GOT3 (cell line): ENCODE measurements at regions not wholly inside any gene's neighbourhood (a gene's known extent, or its start where the extent isn't known, plus 50 kb on each side); places are given as distances from the start of the nearest gene placed in this dataset.

ENCODE experiments used
- DNase-seq: peaks from one replicate; lab custom pipeline; 2025; ENCODE audit warnings: mixed read lengths; lab: John Stamatoyannopoulos, UW

- no peak for DNase-seq
Measured at GRCh38 chr5:2147504-2148311, 265.0 kb upstream of the IRX4 start.

DNA sequence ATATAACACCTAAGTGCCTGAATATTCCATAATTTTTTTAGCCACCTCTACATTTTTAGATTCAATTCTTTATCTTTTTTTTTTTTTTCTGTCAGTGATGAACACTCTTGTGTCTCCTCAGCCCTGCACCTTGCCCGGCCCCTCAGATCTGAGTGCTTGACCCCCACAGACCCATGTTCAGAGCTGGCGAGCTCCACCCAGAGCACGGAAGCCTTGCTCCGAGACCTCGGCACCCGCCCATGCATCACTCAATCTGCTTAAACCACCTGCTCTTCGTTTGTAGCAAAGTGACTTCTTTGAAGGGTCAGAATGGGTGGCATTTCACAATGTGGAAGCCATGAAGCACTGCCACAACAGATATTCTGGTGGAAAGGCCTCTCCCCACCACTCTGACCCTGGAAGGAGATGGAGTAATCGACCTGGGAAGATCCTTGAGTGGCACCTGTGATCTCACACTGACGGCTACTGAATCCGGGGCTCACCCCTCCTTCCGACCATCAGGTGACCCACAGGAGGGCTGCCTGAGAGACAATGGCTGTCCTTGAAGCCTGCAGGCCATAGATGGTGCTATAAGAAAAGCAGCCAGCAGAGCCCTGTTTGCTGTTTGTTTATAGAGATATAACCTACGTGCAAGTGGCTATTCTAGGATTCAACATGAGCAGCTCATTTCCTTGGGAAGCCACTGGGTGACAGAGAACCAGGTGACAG, 261.1 kb upstream of the IRX4 start:
- DNase-seq, result no peak

GRCh38 chr5:2143088-2143487, 260.4 kb upstream of the IRX4 start:
- no peak for DNase-seq

GRCh38 chr5:2142456-2142954, 259.8 kb upstream of the IRX4 start:
- no peak for DNase-seq

DNA sequence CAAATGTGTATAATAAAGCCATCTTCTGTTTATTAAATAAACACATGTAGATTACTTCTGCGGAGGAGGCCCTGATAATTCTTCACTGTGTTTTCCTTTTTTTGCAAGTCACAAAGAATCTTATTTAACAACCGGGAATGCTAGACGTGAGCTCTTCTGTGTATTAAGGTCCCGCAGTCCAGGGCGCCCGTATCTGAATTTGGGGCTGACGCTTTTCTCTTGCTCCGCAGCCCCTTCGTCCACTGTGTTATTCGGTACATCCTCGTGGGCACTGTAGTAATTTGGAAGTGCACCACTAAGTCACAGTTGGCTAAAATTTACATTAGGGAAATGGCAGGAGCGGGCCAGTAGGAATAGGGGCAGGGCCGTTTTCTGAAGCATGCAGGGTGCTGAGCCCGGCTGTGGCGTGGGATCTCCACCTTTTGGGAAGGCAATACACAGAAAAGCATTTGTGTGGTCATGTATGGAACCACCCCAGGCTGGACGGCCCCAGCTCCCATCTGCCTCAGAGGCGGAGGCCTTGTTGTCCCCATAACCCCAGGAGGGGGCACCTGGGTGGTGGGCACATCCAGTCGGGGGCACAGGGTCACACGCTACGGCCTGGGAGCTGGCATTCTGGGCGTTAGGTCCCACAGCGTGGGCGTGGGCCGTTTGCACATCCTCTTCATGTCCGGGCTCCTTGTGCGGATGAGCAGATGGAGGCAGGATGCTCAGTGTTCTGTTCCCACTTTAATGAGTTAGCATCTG, 258.7 kb upstream of the IRX4 start:
- DNase-seq, result no peak

DNA sequence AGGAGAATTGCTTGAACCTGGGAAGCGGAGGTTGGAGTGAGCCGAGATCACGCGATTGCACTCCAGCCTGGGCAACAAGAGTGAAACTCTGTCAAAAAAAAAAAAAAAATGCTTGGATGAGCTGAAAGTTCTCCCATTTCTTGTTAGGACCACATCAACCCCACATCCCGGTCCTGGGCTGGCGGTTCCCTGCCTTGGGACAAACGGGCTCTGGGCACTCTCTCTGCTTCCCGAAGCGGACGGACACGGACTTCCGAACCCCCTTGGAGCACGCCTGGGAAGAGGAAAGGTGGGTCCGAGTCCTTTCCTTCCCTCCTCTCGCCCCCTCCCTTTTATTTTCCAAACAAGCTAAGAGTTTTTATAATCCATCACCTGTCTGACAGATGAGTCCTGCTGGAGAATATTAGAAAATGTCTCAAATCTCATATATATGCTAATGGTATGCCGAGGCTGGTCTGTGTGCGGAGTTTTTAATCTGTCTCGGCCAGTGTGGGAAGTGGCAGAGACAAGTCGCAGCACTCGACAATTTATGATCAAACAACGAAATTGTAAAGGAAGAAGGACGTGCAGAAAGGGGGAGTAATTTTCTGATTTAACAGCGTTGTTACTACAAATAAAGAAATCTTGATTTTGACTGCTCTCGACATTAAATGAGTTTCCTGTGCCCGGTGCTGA, 257.9 kb upstream of the IRX4 start:
- DNase-seq, result no peak

DNA sequence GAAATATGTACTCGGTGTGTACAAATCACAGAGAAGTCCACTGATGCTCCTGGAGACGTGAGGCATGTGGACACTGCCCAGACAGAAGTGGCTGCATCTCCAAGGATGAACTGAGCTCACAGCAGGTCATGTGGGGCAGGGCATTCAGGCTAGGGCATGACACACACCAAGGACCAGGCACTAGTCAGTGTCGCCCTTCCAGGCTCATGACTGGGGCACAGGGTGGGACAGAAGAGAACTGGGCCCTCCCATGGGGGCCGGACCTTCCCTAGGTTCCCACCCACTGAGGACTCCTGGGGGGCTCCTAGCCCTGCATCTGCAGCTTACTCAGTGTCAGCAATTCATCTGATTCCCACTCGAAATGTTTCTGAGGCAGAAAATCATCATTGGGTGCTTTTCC, 256.8 kb upstream of the IRX4 start:
- no peak for DNase-seq

- DNase-seq, result no peak
Measured at GRCh38 chr5:2138896-2139295, 256.2 kb upstream of the IRX4 start.

DNA sequence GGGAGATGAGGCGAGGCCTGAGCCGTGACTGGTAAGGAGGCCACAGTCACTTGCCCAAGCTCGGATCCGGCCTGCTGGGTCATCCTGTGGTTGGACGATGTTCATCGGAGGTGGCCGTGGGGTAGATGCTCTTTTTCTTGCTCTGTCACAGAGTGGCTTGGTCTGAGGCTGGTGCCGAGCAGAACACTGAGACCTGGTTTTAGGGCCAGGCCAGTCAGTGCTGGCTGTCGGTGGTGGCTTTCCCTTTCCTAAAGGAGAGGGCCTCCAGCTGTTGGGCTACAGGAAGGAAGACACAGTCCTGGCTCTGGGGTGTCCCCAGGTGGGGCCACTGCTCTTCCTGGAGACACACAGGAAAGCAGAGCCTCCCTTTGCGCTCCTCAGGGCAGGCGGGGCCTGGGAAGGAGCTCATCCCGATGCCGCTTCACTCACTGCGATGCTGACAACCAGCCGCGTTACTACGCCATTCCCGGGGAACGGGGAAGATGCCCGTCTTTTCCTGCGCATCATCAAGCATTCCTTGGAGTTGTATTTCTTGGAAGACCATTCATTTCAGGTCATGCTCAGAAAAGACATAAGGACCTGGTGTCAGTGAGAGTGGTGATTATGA, 254.8 kb upstream of the IRX4 start:
- DNase-seq, result no peak

GRCh38 chr5:2136728-2137333, 254.1 kb upstream of the IRX4 start:
- DNase-seq, result no peak

DNA sequence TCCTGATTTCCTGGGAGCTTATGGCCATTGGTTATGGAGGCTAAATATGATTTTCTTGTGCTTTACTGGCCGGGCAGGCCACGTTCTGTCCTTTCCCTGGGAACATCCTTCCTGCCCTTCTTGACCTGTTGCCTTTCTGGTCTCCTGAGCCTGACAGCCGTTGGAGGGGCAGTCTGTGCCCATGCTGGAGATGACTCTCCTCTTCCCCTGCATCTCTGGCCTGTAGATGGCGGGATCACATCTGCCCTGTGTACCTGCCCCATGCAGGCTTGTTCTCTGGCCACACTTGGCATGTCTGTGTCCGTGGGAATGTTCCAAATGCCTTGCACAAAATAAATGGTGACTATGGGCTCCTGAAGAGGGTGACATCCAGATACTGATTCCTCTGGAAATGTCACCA, 253.1 kb upstream of the IRX4 start:
- no peak for DNase-seq

DNA sequence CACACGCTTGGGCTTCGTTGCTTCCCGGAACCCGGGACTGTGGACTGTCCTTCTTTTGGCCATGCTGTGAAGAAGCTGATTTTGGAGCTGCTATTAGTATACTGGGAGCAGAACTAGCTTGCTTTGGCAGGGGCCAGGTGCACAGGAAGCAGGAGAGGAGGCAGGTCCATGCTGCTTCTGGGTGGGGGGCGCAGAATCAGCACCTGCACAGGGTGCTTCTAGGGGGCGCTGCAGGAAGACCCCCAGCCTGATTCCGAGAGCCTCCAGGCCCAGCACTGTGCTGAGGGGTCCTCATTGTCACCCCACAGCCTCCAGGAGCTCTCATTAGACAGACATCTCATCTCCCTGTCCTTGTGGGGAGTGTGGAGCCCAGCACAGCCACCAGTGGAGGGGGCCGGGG, 252.6 kb upstream of the IRX4 start:
- no peak for DNase-seq

GRCh38 chr5:2134543-2135292, 252.0 kb upstream of the IRX4 start:
- DNase-seq, result no peak

GRCh38 chr5:2133936-2134335, 251.2 kb upstream of the IRX4 start:
- DNase-seq, result no peak

DNA sequence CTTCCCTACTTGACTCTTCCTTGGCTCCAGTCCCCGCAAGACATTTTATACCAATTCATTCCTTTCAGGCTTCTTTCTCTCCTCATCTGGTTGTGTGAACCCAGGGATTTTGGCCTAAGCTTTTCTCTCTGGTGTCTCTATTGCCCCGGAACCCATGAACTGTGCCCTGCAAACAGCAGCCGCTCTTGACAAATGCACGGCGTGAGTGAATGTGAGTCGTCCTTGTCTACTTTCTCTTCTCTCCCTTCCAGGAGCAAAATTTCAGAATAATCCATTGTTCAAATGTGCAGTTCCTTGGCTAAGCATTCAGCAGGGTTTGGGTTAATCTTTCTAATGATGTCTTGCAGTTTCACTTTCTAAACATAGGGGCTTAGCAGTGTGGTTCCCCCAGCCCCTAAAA, 250.4 kb upstream of the IRX4 start:
- DNase-seq, result no peak

DNA sequence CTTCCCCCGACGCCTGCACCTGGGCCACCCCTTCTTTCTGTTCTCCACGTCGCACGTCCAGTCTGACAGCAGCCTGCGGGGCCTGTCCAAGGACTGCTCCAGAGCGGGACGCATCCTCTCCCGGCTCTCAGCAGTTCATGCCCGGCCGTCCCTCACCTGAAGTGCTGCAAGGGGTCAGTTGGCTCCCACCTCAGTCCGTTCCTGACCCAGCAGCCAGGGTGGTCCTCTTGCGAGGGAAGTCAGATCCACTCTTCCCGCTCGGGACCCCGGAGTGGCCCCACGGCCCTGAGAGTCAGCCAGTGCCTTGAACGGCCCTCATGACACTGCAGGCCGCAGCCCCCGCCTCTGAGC, 249.7 kb upstream of the IRX4 start:
- no peak for DNase-seq

GRCh38 chr5:2131826-2132496, 249.2 kb upstream of the IRX4 start:
- DNase-seq, result no peak

DNA sequence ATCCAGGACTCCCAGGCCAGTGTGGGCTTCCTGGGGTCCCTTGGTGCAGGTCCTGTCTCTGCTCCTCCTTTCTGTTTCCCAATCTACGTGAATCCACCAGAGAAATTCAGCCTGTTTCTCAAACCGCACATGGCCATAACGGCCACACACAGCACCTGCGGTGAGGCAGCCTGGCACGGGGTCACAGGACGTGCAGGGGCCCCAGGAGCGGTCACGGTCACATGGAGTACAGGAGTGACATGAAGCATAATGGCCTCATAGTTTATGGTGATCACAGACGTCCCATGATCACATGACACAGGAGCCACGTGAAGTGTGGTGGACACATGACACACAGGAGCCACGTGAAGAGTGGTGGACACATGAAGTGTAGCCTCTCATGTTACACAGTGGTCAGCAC, 248.5 kb upstream of the IRX4 start:
- DNase-seq, result no peak

DNA sequence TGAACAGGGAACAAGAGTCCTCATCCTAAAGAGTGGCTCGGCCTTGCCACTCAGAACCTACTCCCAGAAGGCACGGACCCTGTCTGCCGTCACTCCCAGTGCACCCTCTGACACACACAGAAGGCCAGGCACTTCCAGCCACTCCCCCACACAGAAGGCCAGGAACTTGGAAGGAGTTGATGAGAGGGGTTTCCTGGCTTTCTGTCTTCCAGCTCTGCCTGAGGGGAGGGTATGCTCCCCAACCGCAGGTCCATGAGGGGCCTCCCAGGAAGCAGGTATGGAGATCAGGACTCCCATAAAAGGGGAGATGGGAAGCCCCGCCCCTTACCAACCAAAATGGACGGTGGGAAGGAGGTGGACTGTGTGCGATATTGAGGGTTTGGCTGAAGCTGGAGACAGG, 247.6 kb upstream of the IRX4 start:
- DNase-seq, result no peak
